SK-N-SH treated with all-trans-retinoic acid at 6 μM for 48 hours (cell line): ENCODE measurements at regions not wholly inside any gene's neighbourhood (a gene's known extent, or its start where the extent isn't known, plus 50 kb on each side); places are given as distances from the start of the nearest gene placed in this dataset.

Experiments
- ATAC-seq: fragments of 200-7000 bp; cut with Tn5 transposase; 3 replicates; pipeline ENCODE4 v1.9.1; 2020; ENCODE audit warnings: mild to moderate bottlenecking, moderate library complexity
- ARNTL ChIP-seq: fragments of 450-650 bp; formaldehyde crosslinking; IDR thresholded peaks from 2 replicates; pipeline ENCODE4 v1.5.0; 2020; ENCODE audit warnings: low read depth, mild to moderate bottlenecking, moderate library complexity, borderline replicate concordance
- BACH2 ChIP-seq: fragments of 250-450 bp; sonication (Bioruptor Pico); IDR thresholded peaks from 2 replicates; pipeline ENCODE4 v1.9.0; 2021; ENCODE audit warnings: mild to moderate bottlenecking, borderline replicate concordance
- CREB5 ChIP-seq: fragments of 250-450 bp; sonication (Bioruptor Pico); IDR thresholded peaks from 2 replicates; pipeline ENCODE4 v1.5.1; 2020; ENCODE audit warnings: low read depth, mild to moderate bottlenecking, moderate library complexity
- CSDC2 ChIP-seq: fragments of 250-450 bp; sonication (Bioruptor Pico); IDR thresholded peaks from 2 replicates; pipeline ENCODE4 v1.5.0; 2020; ENCODE audit warnings: mild to moderate bottlenecking, moderate library complexity
- CSRNP3 ChIP-seq: fragments of 250-450 bp; sonication (Bioruptor Pico); IDR thresholded peaks from 2 replicates; pipeline ENCODE4 v1.5.1; 2021; ENCODE audit warnings: mild to moderate bottlenecking, moderate library complexity
- GLIS3 ChIP-seq: fragments of 250-450 bp; sonication (Bioruptor Pico); IDR thresholded peaks from 2 replicates; pipeline ENCODE4 v1.5.0; 2020; ENCODE audit warnings: mild to moderate bottlenecking, moderate library complexity
- ISL1 ChIP-seq: fragments of 250-450 bp; sonication (Bioruptor Pico); IDR thresholded peaks from 2 replicates; pipeline ENCODE4 v2.1.2; 2022; ENCODE audit warnings: mild to moderate bottlenecking, moderate library complexity
- OSR1 ChIP-seq: fragments of 250-450 bp; sonication (Bioruptor Pico); IDR thresholded peaks from 2 replicates; pipeline ENCODE4 v1.8.0; 2022; ENCODE audit warnings: moderate library complexity, mild to moderate bottlenecking, inconsistent platforms
- PATZ1 ChIP-seq: fragments of 250-450 bp; sonication (Bioruptor Pico); IDR thresholded peaks from 2 replicates; pipeline ENCODE4 v1.8.0; 2020; ENCODE audit warnings: mild to moderate bottlenecking, moderate library complexity, borderline replicate concordance
- POU6F1 ChIP-seq: fragments of 250-450 bp; sonication (Bioruptor Pico); IDR thresholded peaks from 2 replicates; pipeline ENCODE4 v1.8.0; 2021; ENCODE audit warnings: low read depth, mild to moderate bottlenecking, moderate library complexity, borderline replicate concordance
- PPARA ChIP-seq: fragments of 250-450 bp; sonication (Bioruptor Pico); IDR thresholded peaks from 2 replicates; pipeline ENCODE4 v1.5.0; 2020; ENCODE audit warnings: mild to moderate bottlenecking, borderline replicate concordance
- TCF4 ChIP-seq: fragments of 250-450 bp; sonication (Bioruptor Pico); IDR thresholded peaks from 2 replicates; pipeline ENCODE4 v1.8.0; 2021; ENCODE audit warnings: mild to moderate bottlenecking, moderate library complexity, borderline replicate concordance
- TOX ChIP-seq: fragments of 250-450 bp; sonication (Bioruptor Pico); IDR thresholded peaks from 2 replicates; pipeline ENCODE4 v1.8.0; 2021; ENCODE audit warnings: mild to moderate bottlenecking, moderate library complexity, borderline replicate concordance
- TSHZ2 ChIP-seq: fragments of 250-450 bp; sonication (Bioruptor Pico); IDR thresholded peaks from 2 replicates; pipeline ENCODE4 v1.5.0; 2020; ENCODE audit warnings: mild to moderate bottlenecking, moderate library complexity
- ZC3H10 ChIP-seq: fragments of 250-450 bp; sonication (Bioruptor Pico); IDR thresholded peaks from 2 replicates; pipeline ENCODE4 v1.5.1; 2021; ENCODE audit warnings: mild to moderate bottlenecking, moderate library complexity
- ZFP3 ChIP-seq: fragments of 250-450 bp; sonication (Bioruptor Pico); IDR thresholded peaks from 2 replicates; pipeline ENCODE4 v1.5.0; 2020; ENCODE audit warnings: mild to moderate bottlenecking, moderate library complexity
- ZFP30 ChIP-seq: fragments of 450-650 bp; formaldehyde crosslinking; IDR thresholded peaks from 2 replicates; pipeline ENCODE4 v1.5.0; 2022; ENCODE audit warnings: mild to moderate bottlenecking, moderate library complexity
- ZNF565 ChIP-seq: fragments of 450-650 bp; formaldehyde crosslinking; conservative IDR thresholded peaks from 2 replicates; pipeline ENCODE4 v1.5.0; 2020; ENCODE audit warnings: low read depth, mild to moderate bottlenecking, moderate library complexity
- ZNF70 ChIP-seq: fragments of 450-650 bp; formaldehyde crosslinking; IDR thresholded peaks from 2 replicates; pipeline ENCODE4 v1.5.0; 2020; ENCODE audit warnings: mild to moderate bottlenecking, moderate library complexity
- ZNF8 ChIP-seq: fragments of 450-650 bp; formaldehyde crosslinking; IDR thresholded peaks from 2 replicates; pipeline ENCODE4 v1.5.0; 2020; ENCODE audit warnings: mild to moderate bottlenecking, moderate library complexity

GRCh38 chr6:22873513-22874136 is 304.3 kb downstream of the HDGFL1 start:
- ATAC-seq: no peak
- TF ChIP-seq BACH2: no peak
- TF ChIP-seq POU6F1 (CRISPR knock-in tag): no peak
- TF ChIP-seq ZNF565 (CRISPR knock-in tag): no peak
- TF ChIP-seq ZFP3: no peak
- TF ChIP-seq ISL1: no peak
- TF ChIP-seq ZC3H10 (CRISPR knock-in tag): no peak
- TF ChIP-seq ZFP30: no peak
- no peak for TF ChIP-seq GLIS3 (CRISPR knock-in tag)
- TF ChIP-seq OSR1 (CRISPR knock-in tag): no peak
- TF ChIP-seq CSRNP3 (CRISPR knock-in tag): no peak
- TF ChIP-seq TSHZ2 (CRISPR knock-in tag): no peak
- TF ChIP-seq ZNF8: no peak
- no peak for TF ChIP-seq TCF4
- TF ChIP-seq PATZ1: no peak

- no peak for TF ChIP-seq TOX (CRISPR knock-in tag)
- no peak for TF ChIP-seq ARNTL (CRISPR knock-in tag)
- no peak for ATAC-seq
Measured at GRCh38 chr6:22875845-22876244, 306.5 kb downstream of the HDGFL1 start.

GRCh38 chr6:22878324-22878701 is 308.9 kb downstream of the HDGFL1 start:
- no peak for ATAC-seq
- no peak for TF ChIP-seq ZFP30
- TF ChIP-seq CSRNP3 (CRISPR knock-in tag): no peak
- TF ChIP-seq CREB5: no peak
- no peak for TF ChIP-seq PPARA
- TF ChIP-seq ZNF70 (CRISPR knock-in tag): no peak
- no peak for TF ChIP-seq ARNTL (CRISPR knock-in tag)
- no peak for TF ChIP-seq CSDC2 (CRISPR knock-in tag)
- no peak for TF ChIP-seq GLIS3 (CRISPR knock-in tag)
- TF ChIP-seq TCF4: no peak
- TF ChIP-seq, all 23 proteins: peak for 0
